GM18505 (cell line): ENCODE measurements at regions not wholly inside any gene's neighbourhood (a gene's known extent, or its start where the extent isn't known, plus 50 kb on each side); places are given as distances from the start of the nearest gene placed in this dataset.

Source experiments
- ATAC-seq: cut with Tn5 transposase; IDR thresholded peaks from one replicate; pipeline ENCODE4 v1.9.1; 2021; ENCODE audit not compliant: unreplicated experiment
- POLR2A ChIP-seq: IDR thresholded peaks from 4 replicates; pipeline ENCODE4 v1.6.1; 2011; ENCODE audit warnings: borderline replicate concordance; ENCODE audit not compliant: insufficient read depth, insufficient read length; ENCODE audit errors: extremely low read depth

- no peak for ATAC-seq
- no peak for TF ChIP-seq POLR2A
Observed at GRCh38 chr3:132254076-132254755, 63.0 kb upstream of the ACP3 start.

GRCh38 chr3:132255041-132255745, 62.0 kb upstream of the ACP3 start:
- ATAC-seq: no peak
- TF ChIP-seq POLR2A: no peak

GRCh38 chr3:132256989-132257388, 60.2 kb upstream of the ACP3 start:
- ATAC-seq: no peak

GRCh38 chr3:132261506-132261905, 55.7 kb upstream of the ACP3 start:
- no peak for ATAC-seq
- TF ChIP-seq POLR2A: no peak

More at GRCh38 chr3:132256989-132257388, 60.2 kb upstream of the ACP3 start:
- TF ChIP-seq POLR2A: no peak

- ATAC-seq: no peak
- no peak for TF ChIP-seq POLR2A
Observed at GRCh38 chr3:132262305-132262704, 54.9 kb upstream of the ACP3 start.

- ATAC-seq: no peak
- no peak for TF ChIP-seq POLR2A
Observed at GRCh38 chr3:132262956-132263355, 54.3 kb upstream of the ACP3 start.

- ATAC-seq: no peak
- TF ChIP-seq POLR2A: no peak
Observed at GRCh38 chr3:132265028-132265427, 52.2 kb upstream of the ACP3 start.

- ATAC-seq: no peak
- TF ChIP-seq POLR2A: no peak
Observed at GRCh38 chr3:132265488-132265887, 51.7 kb upstream of the ACP3 start.

GRCh38 chr3:132267391-132267993, 49.7 kb upstream of the ACP3 start:
- ATAC-seq: no peak
- no peak for TF ChIP-seq POLR2A
